DND-41 (cell line): ENCODE measurements at regions not wholly inside any gene's neighbourhood (a gene's known extent, or its start where the extent isn't known, plus 50 kb on each side); places are given as distances from the start of the nearest gene placed in this dataset.
A peak's percentile ranks its signal among the peaks of the same experiment; 100 is the strongest.

ENCODE experiments used
- ATAC-seq: fragments of 200-7000 bp; cut with Tn5 transposase; 3 replicates; pipeline ENCODE4 v1.9.1; 2021; ENCODE audit warnings: low read depth; ENCODE audit not compliant: insufficient read depth
- DNase-seq: peaks from one replicate; pipeline ENCODE4 v3.0.0-alpha.2; 2020
- H2AFZ ChIP-seq: 2 replicates; pipeline ENCODE4 v1.6.0; 2012; ENCODE audit warnings: low read depth, low read length
- H3K27ac ChIP-seq: 2 replicates; pipeline ENCODE4 v1.5.1; 2012; ENCODE audit warnings: low read length, inconsistent platforms
- H3K27me3 ChIP-seq: fragments of 200-600 bp; sonication (generic); 2 replicates; pipeline ENCODE4 v1.6.0; 2012; ENCODE audit warnings: low read length, mild to moderate bottlenecking, inconsistent platforms; ENCODE audit not compliant: insufficient read depth, poor library complexity
- H3K36me3 ChIP-seq: 2 replicates; pipeline ENCODE4 v1.5.1; 2012; ENCODE audit warnings: low read length, inconsistent platforms; ENCODE audit not compliant: insufficient read depth
- H3K4me1 ChIP-seq: 2 replicates; pipeline ENCODE4 v1.5.1; 2012; ENCODE audit warnings: mild to moderate bottlenecking, low read length; ENCODE audit not compliant: insufficient read depth
- H3K4me2 ChIP-seq: 2 replicates; pipeline ENCODE4 v1.6.0; 2012; ENCODE audit warnings: mild to moderate bottlenecking, moderate library complexity, low read length, inconsistent platforms; ENCODE audit not compliant: insufficient read depth
- H3K4me3 ChIP-seq, 2 experiments: fragments of 200-600 bp in 1 of 2; shearing (Covaris generic) in 1 of 2; 2 replicates each; pipeline ENCODE4 v1.5.1; 2012 to 2016; ENCODE audit warnings: inconsistent platforms in 2 of 2, low read length in 2 of 2, mild to moderate bottlenecking in 2 of 2, low read depth in 1 of 2, moderate library complexity in 1 of 2
- H3K79me2 ChIP-seq: 2 replicates; pipeline ENCODE4 v1.6.0; 2012; ENCODE audit warnings: low read length, inconsistent platforms; ENCODE audit not compliant: insufficient read depth
- H3K9ac ChIP-seq: 2 replicates; pipeline ENCODE4 v1.6.0; 2012; ENCODE audit warnings: low read depth, mild to moderate bottlenecking, inconsistent platforms, low read length, moderate library complexity
- H3K9me3 ChIP-seq: 2 replicates; pipeline ENCODE4 v1.5.1; 2012; ENCODE audit warnings: low read length, moderate library complexity, mild to moderate bottlenecking, inconsistent platforms; ENCODE audit not compliant: insufficient read depth, severe bottlenecking
- H4K20me1 ChIP-seq: 2 replicates; pipeline ENCODE4 v1.6.0; 2012; ENCODE audit warnings: low read length; ENCODE audit not compliant: insufficient read depth
- EZH2 ChIP-seq: IDR thresholded peaks from 3 replicates; pipeline ENCODE4 v1.6.1; 2012; ENCODE audit warnings: borderline replicate concordance, low read depth, mild to moderate bottlenecking, moderate library complexity, low read length, inconsistent platforms; ENCODE audit not compliant: severe bottlenecking
- TF ChIP-seq, protein P1 (sequence below): IDR thresholded peaks from 2 replicates; pipeline ENCODE4 v1.5.1; 2012; ENCODE audit warnings: borderline replicate concordance, low read length, moderate library complexity, mild to moderate bottlenecking; ENCODE audit not compliant: poor library complexity, severe bottlenecking; ENCODE audit errors: extremely low read depth

DNA sequence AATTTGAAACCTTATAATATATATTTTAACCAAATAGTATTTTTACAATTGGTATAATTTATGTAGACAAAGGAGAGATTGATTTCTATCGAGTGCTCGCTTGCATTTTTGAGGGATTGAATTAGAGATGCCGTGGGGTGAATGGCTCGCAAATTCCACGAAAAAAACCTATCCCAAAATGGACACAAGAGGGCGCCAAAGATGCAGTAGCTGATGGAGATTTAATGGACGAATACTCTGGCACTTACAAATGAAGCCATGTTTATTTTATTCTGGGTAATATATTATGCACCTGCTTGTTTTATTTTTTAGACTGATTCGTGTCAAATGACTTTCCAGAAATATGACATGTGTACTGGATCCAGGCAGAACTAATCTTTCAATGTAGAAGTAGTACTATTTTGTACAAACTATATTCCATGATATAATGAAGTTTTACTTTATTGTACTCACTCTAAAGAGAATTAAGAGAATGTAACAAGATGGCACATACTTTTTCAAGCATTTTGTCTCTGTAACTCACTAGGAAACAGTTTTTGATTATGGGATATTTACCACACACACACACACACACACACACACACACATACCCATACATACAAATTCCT, 505.4 kb downstream of the PLCL1 start:
- Histone ChIP-seq H4K20me1 (peaks cover 4% of the 10 kb centered on the region; the same call in 1 of the 2 replicates), H3K27me3 (peaks cover 31% of the 10 kb centered on the region), H3K4me1 (no peaks in the 10 kb centered on the region), H2AFZ (no peak overlapping the region), H3K9ac (no peak overlapping the region), H3K36me3 (no peaks in the 10 kb centered on the region), H3K27ac (no peak overlapping the region), H3K4me2 (no peak overlapping the region), H3K79me2 (no peaks in the 10 kb centered on the region), H3K4me3 (no peak overlapping the region), H3K9me3 (no peaks in the 10 kb centered on the region)
- TF ChIP-seq, protein P1, sequence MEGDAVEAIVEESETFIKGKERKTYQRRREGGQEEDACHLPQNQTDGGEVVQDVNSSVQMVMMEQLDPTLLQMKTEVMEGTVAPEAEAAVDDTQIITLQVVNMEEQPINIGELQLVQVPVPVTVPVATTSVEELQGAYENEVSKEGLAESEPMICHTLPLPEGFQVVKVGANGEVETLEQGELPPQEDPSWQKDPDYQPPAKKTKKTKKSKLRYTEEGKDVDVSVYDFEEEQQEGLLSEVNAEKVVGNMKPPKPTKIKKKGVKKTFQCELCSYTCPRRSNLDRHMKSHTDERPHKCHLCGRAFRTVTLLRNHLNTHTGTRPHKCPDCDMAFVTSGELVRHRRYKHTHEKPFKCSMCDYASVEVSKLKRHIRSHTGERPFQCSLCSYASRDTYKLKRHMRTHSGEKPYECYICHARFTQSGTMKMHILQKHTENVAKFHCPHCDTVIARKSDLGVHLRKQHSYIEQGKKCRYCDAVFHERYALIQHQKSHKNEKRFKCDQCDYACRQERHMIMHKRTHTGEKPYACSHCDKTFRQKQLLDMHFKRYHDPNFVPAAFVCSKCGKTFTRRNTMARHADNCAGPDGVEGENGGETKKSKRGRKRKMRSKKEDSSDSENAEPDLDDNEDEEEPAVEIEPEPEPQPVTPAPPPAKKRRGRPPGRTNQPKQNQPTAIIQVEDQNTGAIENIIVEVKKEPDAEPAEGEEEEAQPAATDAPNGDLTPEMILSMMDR, result peak; percentile 87
- TF ChIP-seq EZH2, result no peak
- ATAC-seq (peak; percentile 79), DNase-seq (peak; percentile 63)

DNA sequence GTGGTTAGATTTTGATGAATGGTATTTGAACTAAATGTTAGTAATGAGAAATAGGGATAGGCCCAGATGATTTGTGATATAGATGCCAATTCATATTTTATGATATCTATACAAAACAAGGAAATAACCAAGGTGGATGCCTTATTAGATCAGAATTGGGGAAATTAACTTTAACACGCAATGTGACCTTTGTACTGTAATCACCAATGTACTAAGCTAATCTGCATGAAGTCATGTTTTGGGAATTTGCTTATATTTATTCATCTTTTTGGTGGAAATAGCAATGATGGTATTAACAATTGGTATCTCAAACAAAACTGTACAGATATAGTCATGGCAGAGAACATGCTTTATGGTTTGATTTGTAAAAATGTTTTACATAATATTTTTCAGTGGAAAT, 504.7 kb downstream of the PLCL1 start:
- no peak overlapping the region for H3K4me3 ChIP-seq
- H3K9me3 ChIP-seq, result no peaks in the 10 kb centered on the region
- H4K20me1 ChIP-seq, result peaks cover 4% of the 10 kb centered on the region; the same call in 1 of the 2 replicates
- DNase-seq, result no peak
- peaks cover 35% of the 10 kb centered on the region for H3K27me3 ChIP-seq
- TF ChIP-seq, protein P1, result no peak
- TF ChIP-seq EZH2, result no peak
- H3K4me2 ChIP-seq, result no peak overlapping the region
- H3K27ac ChIP-seq, result no peak overlapping the region
- H3K4me1 ChIP-seq, result no peaks in the 10 kb centered on the region
- no peak overlapping the region for H3K9ac ChIP-seq
- H2AFZ ChIP-seq, result no peak overlapping the region
- H3K79me2 ChIP-seq, result no peaks in the 10 kb centered on the region
- H3K36me3 ChIP-seq, result no peaks in the 10 kb centered on the region
- ATAC-seq, result no peak

DNA sequence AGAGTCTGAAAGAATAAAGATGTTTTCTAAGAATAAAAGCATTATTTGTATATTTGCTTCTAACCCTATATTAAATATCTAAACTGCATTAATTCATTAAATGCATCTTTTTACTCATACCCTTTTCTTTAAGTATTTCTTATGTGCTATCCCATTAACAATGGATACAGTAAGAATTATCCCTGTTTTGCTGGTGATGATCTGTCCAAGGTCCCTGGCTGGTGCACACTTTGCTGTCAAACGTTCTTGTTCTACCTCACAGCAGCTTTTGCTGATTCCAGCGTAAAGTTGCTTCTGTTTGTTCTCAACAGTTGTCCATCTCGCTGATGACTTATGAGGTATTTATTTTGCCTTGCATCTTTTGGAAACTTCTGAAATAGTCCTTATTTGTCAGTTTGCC, 504.0 kb downstream of the PLCL1 start:
- H3K4me2 ChIP-seq, result no peak overlapping the region
- no peak overlapping the region for H3K27ac ChIP-seq
- no peak for ATAC-seq
- H4K20me1 ChIP-seq, result peaks cover 4% of the 10 kb centered on the region; the same call in 1 of the 2 replicates
- no peak overlapping the region for H3K4me3 ChIP-seq
- H3K9me3 ChIP-seq, result no peaks in the 10 kb centered on the region
- TF ChIP-seq, protein P1, result no peak
- no peak for TF ChIP-seq EZH2
- H3K9ac ChIP-seq, result no peak overlapping the region
- no peak for DNase-seq
- no peaks in the 10 kb centered on the region for H3K4me1 ChIP-seq
- H2AFZ ChIP-seq, result no peak overlapping the region
- peaks cover 35% of the 10 kb centered on the region for H3K27me3 ChIP-seq
- no peaks in the 10 kb centered on the region for H3K79me2 ChIP-seq
- H3K36me3 ChIP-seq, result no peaks in the 10 kb centered on the region

DNA sequence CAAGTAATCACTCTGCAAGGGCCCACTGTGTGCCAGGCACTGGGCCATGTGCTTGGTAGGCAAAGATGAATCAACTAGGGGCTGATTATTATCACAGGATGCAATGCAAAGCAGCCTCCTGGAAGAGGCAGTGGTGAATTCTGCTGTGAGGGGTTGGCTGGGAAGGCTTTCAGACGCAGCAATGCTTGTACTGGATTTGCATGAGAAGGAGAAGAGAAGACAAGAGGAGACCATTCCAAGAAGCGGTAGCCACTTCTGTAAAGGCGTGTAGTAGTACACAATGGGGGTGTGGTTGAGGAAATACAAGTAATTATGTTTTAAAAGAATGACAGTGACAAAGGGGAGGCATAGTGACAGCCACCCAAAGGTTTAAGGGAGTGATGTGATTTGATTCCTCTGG, 502.7 kb downstream of the PLCL1 start:
- H3K36me3 ChIP-seq, result no peaks in the 10 kb centered on the region
- H3K4me3 ChIP-seq, result no peak overlapping the region
- no peak overlapping the region for H3K4me2 ChIP-seq
- H3K79me2 ChIP-seq, result no peaks in the 10 kb centered on the region
- DNase-seq (no peak), ATAC-seq (no peak)
- H3K9ac ChIP-seq, result no peak overlapping the region
- H3K27me3 ChIP-seq, result peaks cover 34% of the 10 kb centered on the region
- no peak overlapping the region for H2AFZ ChIP-seq
- H3K9me3 ChIP-seq, result no peaks in the 10 kb centered on the region
- no peak for TF ChIP-seq EZH2
- TF ChIP-seq, protein P1, result no peak
- H4K20me1 ChIP-seq, result peaks cover 4% of the 10 kb centered on the region; the same call in 1 of the 2 replicates
- no peaks in the 10 kb centered on the region for H3K4me1 ChIP-seq
- no peak overlapping the region for H3K27ac ChIP-seq
